OCI-M2 (cell line): ENCODE measurements at regions not wholly inside any gene's neighbourhood (a gene's known extent, or its start where the extent isn't known, plus 50 kb on each side); places are given as distances from the start of the nearest gene placed in this dataset.

ENCODE experiments used
- DNase-seq: peaks from one replicate; lab custom pipeline; 2025; ENCODE audit not compliant: unreplicated experiment; lab: John Stamatoyannopoulos, UW

DNA sequence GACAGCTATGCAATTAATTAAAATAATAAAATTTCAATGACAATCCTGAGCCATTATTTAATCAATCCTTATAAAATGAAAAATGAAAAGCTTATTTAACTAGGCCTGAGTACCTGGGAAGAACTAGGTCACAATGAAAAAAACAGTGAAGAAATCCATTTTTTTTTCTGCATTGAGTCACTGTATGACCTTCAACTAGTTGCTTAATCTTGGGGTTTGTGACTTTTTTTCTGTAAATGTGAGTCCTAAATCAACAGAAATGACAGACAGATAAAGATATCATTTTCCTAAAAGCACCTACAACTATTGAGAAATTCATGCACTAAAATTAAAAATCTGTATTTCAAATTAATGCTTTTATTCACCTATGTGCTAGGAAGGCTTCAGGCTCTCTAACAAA is 96.8 kb downstream of the TMEM26 start:
- no peak for DNase-seq

DNA sequence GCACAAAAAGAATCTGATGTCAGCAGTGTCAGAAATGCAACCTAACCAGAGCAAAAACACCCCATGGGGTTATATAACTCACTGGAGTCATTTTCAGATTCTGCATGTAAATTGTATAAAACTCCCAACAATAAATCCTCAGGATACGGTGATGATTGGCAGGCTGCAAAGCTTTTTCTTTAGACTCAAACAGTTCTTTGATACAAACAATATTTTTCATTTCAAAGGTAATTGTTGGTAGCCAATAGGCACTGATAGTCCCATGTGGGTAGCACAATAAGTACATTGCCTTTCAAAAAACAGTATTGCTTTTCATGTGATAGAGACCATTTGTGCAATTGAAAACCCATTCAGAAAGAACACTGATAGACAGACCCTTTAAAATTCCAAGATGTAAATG is 98.0 kb downstream of the TMEM26 start:
- DNase-seq, result no peak

- no peak for DNase-seq
These were observed 98.7 kb downstream of the TMEM26 start for GRCh38 chr10:61354401-61354975.

DNA sequence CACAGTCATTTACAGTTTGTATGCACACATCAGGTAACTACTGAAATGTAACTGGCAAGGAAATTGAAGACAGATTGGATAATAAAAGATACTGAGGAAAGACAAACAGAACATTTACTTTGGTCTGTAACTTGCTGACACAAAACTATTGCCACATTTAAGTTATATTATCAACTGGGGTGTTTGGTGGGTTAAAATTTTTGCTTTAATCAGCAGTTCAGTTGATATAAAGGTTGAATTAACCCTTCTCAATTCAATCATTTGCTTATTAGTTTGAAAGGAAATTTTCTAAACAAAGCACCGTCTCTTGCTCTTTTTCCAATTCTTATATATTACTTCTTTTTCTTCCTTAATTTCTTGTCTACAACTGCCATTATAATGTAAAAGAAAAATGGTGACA is 102.4 kb downstream of the TMEM26 start:
- DNase-seq, result no peak

- DNase-seq, result no peak
These were observed 103.1 kb downstream of the TMEM26 start for GRCh38 chr10:61350068-61350467.

DNA sequence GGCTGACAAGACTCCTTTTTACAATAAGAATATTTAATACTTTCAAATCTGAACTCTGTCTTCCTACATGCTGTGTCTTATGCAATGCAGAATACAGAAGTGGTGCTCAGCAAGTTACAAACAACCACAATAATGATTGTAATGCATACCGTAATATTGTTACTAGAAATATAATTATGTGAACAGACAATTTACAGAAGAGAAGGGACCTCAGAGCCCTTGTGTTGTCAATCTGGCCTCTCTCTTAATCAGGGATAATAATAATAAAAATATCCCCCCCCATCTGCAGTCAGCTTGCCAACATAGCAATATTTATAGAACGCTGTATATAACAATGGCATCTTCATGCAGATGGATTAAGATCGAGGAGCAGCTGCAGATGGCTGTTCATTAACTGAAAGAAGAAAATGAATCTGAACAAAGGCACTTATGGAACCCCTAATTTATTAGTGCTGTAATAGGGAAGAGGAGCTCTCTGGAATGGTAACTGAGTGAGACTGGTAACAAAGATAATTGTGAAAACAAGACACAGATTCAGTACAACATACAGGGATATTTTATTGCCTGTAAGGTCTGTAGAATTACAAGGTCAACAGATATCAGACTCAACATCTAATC is 106.3 kb downstream of the TMEM26 start:
- no peak for DNase-seq

GRCh38 chr10:61343796-61344195 is 109.4 kb downstream of the TMEM26 start:
- no peak for DNase-seq

GRCh38 chr10:61342858-61343572 is 110.2 kb downstream of the TMEM26 start:
- no peak for DNase-seq

DNA sequence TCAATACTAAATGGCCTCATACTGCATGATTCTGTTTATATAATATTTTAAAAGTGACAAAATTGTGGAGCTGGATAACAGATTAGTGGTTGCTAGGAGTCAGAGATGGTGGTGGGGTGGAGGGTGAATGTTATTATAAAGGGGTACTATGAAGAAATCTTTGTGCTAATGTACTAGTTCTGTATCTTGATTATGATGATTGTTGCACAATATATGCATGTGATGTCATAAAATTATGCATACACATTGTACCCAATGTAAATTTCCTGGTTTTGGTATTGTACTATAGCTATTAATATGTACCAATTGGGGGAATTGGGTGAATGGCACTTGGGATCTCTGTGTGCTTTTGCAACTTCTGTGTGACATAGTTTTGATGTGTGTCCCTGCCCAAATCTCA is 112.2 kb downstream of the TMEM26 start:
- no peak for DNase-seq

DNA sequence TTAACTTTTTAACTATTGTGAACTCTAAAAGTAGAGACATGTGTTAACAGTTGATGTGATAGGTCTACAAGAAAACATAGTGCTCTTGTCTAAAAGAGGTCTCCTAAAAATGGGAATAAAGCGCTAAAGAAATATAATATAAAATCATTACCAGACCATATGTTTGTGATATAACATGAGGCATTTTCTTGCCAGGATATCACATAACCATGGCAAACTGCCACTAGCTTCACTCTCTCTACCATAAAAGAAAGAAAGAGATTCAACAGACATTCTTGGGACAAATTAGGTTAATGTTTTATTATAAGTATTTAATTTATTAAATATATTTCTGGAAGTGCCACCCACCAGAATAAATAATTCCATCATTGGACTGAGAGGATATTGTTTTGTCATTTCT is 115.0 kb downstream of the TMEM26 start:
- DNase-seq, result no peak

DNA sequence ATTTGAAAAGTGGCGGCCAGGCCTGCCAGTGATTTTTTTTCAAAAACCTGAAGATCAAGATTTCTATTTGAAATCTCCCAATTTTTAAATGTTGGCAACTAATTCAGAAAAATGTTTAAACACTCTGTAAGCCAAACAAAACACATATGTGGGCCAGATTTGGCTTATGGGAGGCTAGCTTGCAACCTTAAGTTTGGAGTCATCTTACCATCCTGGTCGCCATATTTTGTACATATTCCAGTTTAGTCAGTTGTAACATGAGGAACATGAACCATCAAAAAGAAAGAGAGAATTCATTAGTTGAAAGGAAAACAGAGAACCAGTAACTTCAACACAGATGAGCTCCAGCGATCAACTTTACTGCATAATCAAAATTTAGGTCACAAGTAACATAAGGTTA is 115.4 kb downstream of the TMEM26 start:
- no peak for DNase-seq

- DNase-seq, result no peak
These were observed 116.3 kb downstream of the TMEM26 start for GRCh38 chr10:61336831-61337230.

DNA sequence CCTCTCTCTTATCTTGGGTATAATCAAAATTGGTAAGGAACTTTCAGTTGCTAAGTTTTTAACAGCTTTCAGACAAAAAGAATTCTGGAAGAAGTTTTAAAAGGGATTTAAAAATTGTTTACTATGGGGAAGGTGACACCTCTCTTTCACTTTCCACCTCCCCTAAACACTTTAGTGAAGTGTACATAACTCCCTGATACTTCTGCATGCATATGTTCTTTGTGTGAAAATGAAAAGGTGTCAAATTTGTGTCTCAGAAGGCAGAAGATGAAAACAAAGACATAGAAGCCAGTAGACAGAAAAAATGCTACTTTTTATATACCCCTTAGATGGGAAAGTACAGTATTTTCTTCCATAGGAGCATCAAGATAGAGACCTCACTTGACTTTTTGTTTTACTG is 117.8 kb downstream of the TMEM26 start:
- DNase-seq, result no peak

GRCh38 chr10:61332581-61332980 is 120.6 kb downstream of the TMEM26 start:
- DNase-seq, result no peak

DNA sequence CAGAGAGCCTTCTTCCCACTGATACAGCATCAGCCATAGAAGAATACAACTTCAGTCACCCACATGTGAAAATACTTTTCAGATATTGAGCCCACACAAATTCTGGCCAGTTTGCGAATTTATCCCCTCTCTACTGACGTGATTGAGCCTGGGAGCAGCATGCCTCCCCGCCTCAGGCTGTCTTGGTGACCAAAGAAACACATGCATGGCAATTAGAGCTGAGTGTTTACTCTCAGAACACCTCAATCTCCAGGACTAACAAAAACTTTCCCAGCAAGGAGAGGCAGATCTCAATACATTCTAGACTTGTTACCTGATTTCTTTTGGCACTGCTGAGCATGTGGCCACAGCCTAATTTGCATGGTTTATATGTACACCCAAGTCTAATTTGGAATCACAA is 122.5 kb downstream of the TMEM26 start:
- no peak for DNase-seq

GRCh38 chr10:61329854-61330253 is 123.3 kb downstream of the TMEM26 start:
- no peak for DNase-seq

DNA sequence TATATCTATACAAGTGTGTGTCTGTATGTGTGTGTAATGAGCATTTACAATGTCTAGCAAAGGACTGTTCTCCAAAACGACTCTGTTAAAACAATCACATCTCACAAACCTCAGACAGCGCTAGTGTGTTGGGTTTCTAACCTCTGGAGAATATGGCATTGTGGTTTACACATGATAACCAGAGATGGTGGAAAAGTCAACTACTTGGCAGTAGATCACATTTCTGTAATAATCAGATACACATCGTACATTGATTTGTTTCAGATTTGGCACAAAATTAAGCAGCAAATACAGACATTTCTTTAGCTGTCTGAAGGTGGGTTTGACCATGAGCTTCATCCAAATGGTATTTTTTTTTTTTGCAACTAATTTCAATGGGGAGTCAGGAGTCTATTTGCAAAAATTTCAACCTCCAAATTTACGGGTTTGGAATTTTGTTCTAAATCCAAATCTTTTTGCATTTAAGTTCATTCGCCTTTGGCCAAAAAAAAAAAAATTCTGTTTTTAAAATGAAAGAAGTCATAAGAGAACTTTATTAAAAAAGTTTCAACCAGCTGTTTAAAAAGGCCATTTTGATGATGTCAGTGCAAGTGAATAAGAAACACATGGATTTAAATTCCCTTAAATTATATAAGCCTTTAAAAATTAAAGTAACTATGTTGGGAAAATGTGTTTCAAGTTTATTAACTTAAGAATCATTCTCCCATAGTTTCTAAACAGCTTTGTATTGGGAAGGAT is 127.8 kb downstream of the TMEM26 start:
- no peak for DNase-seq

DNA sequence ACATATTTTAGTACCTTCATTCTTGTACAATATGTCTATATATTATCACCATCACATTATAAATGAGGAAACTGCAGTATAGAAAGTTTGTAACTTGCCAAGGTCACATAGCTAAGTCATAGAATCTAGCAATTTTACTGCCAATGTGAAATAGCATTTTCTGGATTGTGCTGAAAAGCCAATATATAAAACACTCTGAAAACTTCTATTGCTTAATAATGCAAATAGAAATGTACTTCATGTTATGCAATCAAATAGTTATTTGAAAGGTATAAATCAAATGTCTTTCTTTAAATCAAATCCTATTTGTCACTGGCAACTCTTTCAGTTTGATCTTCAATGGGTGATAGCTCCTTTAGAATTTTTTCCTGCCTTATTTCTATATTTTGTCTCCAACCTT is 129.5 kb downstream of the TMEM26 start:
- DNase-seq, result no peak

GRCh38 chr10:61321041-61321857 is 131.9 kb downstream of the TMEM26 start:
- DNase-seq, result no peak

GRCh38 chr10:61320257-61320587 is 133.0 kb downstream of the TMEM26 start:
- DNase-seq, result no peak
